Liver (tissue), 3 donors: ENCODE measurements at regions not wholly inside any gene's neighbourhood (a gene's known extent, or its start where the extent isn't known, plus 50 kb on each side); places are given as distances from the start of the nearest gene placed in this dataset.

Experiments used
- EGR1 ChIP-seq, 2 donors: IDR thresholded peaks; 2 replicates each; pipeline ENCODE4 v1.6.1; 2016 to 2018; ENCODE audit warnings: antibody characterized with exemption in 2 of 2, low read depth in 2 of 2
- FOXA1 ChIP-seq: IDR thresholded peaks from 2 replicates; pipeline ENCODE4 v1.6.1; 2016; ENCODE audit warnings: antibody characterized with exemption
- HNF4A ChIP-seq, 2 donors: conservative IDR thresholded peaks; 2 replicates each; pipeline ENCODE4 v1.6.1; 2016; ENCODE audit warnings: antibody characterized with exemption in 2 of 2, mild to moderate bottlenecking in 2 of 2
- JUND ChIP-seq, 2 donors: IDR thresholded peaks; 2 replicates each; pipeline ENCODE4 v1.6.1; 2016; ENCODE audit warnings: antibody characterized with exemption in 2 of 2
- RAD21 ChIP-seq, 2 donors: IDR thresholded peaks; 2 replicates each; pipeline ENCODE4 v1.6.1; 2016; ENCODE audit warnings: antibody characterized with exemption in 2 of 2, mild to moderate bottlenecking in 2 of 2
- RXRA ChIP-seq, 2 donors: IDR thresholded peaks; 2 replicates each; pipeline ENCODE4 v1.6.1; 2017 to 2018; ENCODE audit warnings: antibody characterized with exemption in 2 of 2, mild to moderate bottlenecking in 1 of 2
- SP1 ChIP-seq: IDR thresholded peaks from 2 replicates; pipeline ENCODE4 v1.6.1; 2018; ENCODE audit warnings: antibody characterized with exemption, mild to moderate bottlenecking
- YY1 ChIP-seq: IDR thresholded peaks from 2 replicates; pipeline ENCODE4 v1.6.1; 2016; ENCODE audit warnings: antibody characterized with exemption, mild to moderate bottlenecking
- TF ChIP-seq, protein P1 (sequence below): fragments of 150-350 bp; IDR thresholded peaks from 2 replicates; pipeline ENCODE4 v1.5.1; 2017; ENCODE audit warnings: improper control_type of control experiment, low read depth, low read length; ENCODE audit not compliant: missing input control
- TF ChIP-seq, protein P2 (sequence below): IDR thresholded peaks from 2 replicates; pipeline ENCODE4 v1.6.1; 2016; ENCODE audit warnings: antibody characterized with exemption
- TF ChIP-seq, protein P3 (sequence below): IDR thresholded peaks from 2 replicates; pipeline ENCODE4 v1.6.1; 2016; ENCODE audit warnings: antibody characterized with exemption, mild to moderate bottlenecking
- TF ChIP-seq, protein P4 (sequence below): IDR thresholded peaks from 2 replicates; pipeline ENCODE4 v1.6.1; 2016; ENCODE audit warnings: antibody characterized with exemption
- donor health status: healthy.
- donor health status: healthy.

DNA sequence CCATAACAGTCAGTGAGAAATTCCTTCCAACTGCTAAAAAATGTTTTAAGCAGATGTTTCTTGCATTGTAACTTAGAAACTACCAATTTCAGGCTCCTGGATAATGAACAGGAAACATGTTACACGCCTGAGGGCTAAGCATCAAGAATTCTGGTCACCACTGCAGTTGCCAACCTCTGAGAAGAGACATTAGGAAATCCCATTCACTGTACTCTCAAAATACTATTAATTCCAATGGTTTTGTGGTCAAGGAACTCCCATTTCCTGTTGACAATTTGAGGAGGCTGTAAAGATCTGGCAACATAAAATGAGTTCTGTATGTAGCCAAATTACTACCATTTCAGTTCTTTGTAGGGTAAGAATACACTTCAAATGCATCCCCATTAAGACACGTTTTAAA, 456.0 kb upstream of the MEF2C start:
- TF ChIP-seq, protein P1, sequence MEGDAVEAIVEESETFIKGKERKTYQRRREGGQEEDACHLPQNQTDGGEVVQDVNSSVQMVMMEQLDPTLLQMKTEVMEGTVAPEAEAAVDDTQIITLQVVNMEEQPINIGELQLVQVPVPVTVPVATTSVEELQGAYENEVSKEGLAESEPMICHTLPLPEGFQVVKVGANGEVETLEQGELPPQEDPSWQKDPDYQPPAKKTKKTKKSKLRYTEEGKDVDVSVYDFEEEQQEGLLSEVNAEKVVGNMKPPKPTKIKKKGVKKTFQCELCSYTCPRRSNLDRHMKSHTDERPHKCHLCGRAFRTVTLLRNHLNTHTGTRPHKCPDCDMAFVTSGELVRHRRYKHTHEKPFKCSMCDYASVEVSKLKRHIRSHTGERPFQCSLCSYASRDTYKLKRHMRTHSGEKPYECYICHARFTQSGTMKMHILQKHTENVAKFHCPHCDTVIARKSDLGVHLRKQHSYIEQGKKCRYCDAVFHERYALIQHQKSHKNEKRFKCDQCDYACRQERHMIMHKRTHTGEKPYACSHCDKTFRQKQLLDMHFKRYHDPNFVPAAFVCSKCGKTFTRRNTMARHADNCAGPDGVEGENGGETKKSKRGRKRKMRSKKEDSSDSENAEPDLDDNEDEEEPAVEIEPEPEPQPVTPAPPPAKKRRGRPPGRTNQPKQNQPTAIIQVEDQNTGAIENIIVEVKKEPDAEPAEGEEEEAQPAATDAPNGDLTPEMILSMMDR, result no peak
- no peak for TF ChIP-seq EGR1 (IDR thresholded peaks at IDR 0.05; ENCODE audit: low read depth in 2 of 2)
- TF ChIP-seq JUND (IDR thresholded peaks at IDR 0.05), result no peak
- no peak for TF ChIP-seq FOXA1
- TF ChIP-seq YY1, result no peak
- TF ChIP-seq, protein P2, sequence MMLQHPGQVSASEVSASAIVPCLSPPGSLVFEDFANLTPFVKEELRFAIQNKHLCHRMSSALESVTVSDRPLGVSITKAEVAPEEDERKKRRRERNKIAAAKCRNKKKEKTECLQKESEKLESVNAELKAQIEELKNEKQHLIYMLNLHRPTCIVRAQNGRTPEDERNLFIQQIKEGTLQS, result no peak
- TF ChIP-seq RXRA (IDR thresholded peaks at IDR 0.05), result no peak
- no peak for TF ChIP-seq RAD21 (IDR thresholded peaks at IDR 0.05)
- TF ChIP-seq, protein P3, sequence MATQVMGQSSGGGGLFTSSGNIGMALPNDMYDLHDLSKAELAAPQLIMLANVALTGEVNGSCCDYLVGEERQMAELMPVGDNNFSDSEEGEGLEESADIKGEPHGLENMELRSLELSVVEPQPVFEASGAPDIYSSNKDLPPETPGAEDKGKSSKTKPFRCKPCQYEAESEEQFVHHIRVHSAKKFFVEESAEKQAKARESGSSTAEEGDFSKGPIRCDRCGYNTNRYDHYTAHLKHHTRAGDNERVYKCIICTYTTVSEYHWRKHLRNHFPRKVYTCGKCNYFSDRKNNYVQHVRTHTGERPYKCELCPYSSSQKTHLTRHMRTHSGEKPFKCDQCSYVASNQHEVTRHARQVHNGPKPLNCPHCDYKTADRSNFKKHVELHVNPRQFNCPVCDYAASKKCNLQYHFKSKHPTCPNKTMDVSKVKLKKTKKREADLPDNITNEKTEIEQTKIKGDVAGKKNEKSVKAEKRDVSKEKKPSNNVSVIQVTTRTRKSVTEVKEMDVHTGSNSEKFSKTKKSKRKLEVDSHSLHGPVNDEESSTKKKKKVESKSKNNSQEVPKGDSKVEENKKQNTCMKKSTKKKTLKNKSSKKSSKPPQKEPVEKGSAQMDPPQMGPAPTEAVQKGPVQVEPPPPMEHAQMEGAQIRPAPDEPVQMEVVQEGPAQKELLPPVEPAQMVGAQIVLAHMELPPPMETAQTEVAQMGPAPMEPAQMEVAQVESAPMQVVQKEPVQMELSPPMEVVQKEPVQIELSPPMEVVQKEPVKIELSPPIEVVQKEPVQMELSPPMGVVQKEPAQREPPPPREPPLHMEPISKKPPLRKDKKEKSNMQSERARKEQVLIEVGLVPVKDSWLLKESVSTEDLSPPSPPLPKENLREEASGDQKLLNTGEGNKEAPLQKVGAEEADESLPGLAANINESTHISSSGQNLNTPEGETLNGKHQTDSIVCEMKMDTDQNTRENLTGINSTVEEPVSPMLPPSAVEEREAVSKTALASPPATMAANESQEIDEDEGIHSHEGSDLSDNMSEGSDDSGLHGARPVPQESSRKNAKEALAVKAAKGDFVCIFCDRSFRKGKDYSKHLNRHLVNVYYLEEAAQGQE, result no peak
- TF ChIP-seq, protein P4, sequence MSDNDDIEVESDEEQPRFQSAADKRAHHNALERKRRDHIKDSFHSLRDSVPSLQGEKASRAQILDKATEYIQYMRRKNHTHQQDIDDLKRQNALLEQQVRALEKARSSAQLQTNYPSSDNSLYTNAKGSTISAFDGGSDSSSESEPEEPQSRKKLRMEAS, result no peak
- no peak for TF ChIP-seq HNF4A (conservative IDR thresholded peaks at IDR 0.05)
- no peak for TF ChIP-seq SP1
